ENCODE measurements at regions not wholly inside any gene's neighbourhood (a gene's known extent, or its start where the extent isn't known, plus 50 kb on each side); places are given as distances from the start of the nearest gene placed in this dataset.

GRCh38 chr16:49049644-49050043, 232.0 kb downstream of the CBLN1 start:
- intact Hi-C loops (cut with DNase I; ENCODE audit: low total_unique reads) = no loop called here
- Histone ChIP-seq H3K27me3 (no peaks in the 10 kb centered on the region), H3K4me1 (peaks cover 0 to 14% of the 10 kb centered on the region in 2 donors), H3K36me3 (no peaks in the 10 kb centered on the region), H3K9me3 (no peaks in the 10 kb centered on the region), H3K27ac (no peak overlapping the region), H3K4me3 (no peak overlapping the region)
- TF ChIP-seq POLR2A (IDR thresholded peaks at IDR 0.05) (no peak), CTCF (IDR thresholded peaks at IDR 0.05 in 4 of 5, conservative IDR thresholded peaks at IDR 0.05 in 1 of 5) (no peak)
- in situ Hi-C loops (cut with MboI; ENCODE audit: low sequenced_read_pairs in 4 of 4) = no loop called here
- DNase-seq (no peak), ATAC-seq (no peak)

GRCh38 chr16:49049191-49049590, 232.4 kb downstream of the CBLN1 start:
- intact Hi-C loops (cut with DNase I; ENCODE audit: low total_unique reads) (no loop called here), in situ Hi-C loops (cut with MboI; ENCODE audit: low sequenced_read_pairs in 4 of 4) (no loop called here)
- no peak for TF ChIP-seq CTCF (IDR thresholded peaks at IDR 0.05 in 4 of 5, conservative IDR thresholded peaks at IDR 0.05 in 1 of 5)
- TF ChIP-seq POLR2A (IDR thresholded peaks at IDR 0.05) = no peak
- Histone ChIP-seq H3K36me3 (no peaks in the 10 kb centered on the region), H3K4me3 (no peak overlapping the region), H3K9me3 (no peaks in the 10 kb centered on the region), H3K27me3 (no peaks in the 10 kb centered on the region), H3K4me1 (peaks cover 0 to 14% of the 10 kb centered on the region in 2 donors), H3K27ac (no peak overlapping the region)
- no peak for DNase-seq
- ATAC-seq = no peak

GRCh38 chr16:49048557-49048956, 233.1 kb downstream of the CBLN1 start:
- H3K27me3 ChIP-seq = no peaks in the 10 kb centered on the region
- no peak overlapping the region for H3K4me3 ChIP-seq
- intact Hi-C loops (cut with DNase I; ENCODE audit: low total_unique reads) (no loop called here), in situ Hi-C loops (cut with MboI; ENCODE audit: low sequenced_read_pairs in 4 of 4) (no loop called here)
- no peak for DNase-seq
- ATAC-seq = no peak
- H3K27ac ChIP-seq = no peak overlapping the region
- no peaks in the 10 kb centered on the region for H3K36me3 ChIP-seq
- H3K9me3 ChIP-seq = no peaks in the 10 kb centered on the region
- H3K4me1 ChIP-seq = peaks cover 0 to 8% of the 10 kb centered on the region in 2 donors
- no peak for TF ChIP-seq POLR2A (IDR thresholded peaks at IDR 0.05)
- TF ChIP-seq CTCF (IDR thresholded peaks at IDR 0.05 in 4 of 5, conservative IDR thresholded peaks at IDR 0.05 in 1 of 5) = no peak

GRCh38 chr16:49036126-49036525, 245.5 kb downstream of the CBLN1 start:
- TF ChIP-seq CTCF (IDR thresholded peaks at IDR 0.05 in 4 of 5, conservative IDR thresholded peaks at IDR 0.05 in 1 of 5) = no peak
- no peak for TF ChIP-seq POLR2A (IDR thresholded peaks at IDR 0.05)
- in situ Hi-C loops (cut with MboI; ENCODE audit: low sequenced_read_pairs in 4 of 4) (no loop called here), intact Hi-C loops (cut with DNase I; ENCODE audit: low total_unique reads) (no loop called here)
- no peaks in the 10 kb centered on the region for H3K36me3 ChIP-seq
- H3K9me3 ChIP-seq = no peaks in the 10 kb centered on the region
- H3K27me3 ChIP-seq = no peaks in the 10 kb centered on the region
- ATAC-seq (no peak), DNase-seq (no peak)
- no peak overlapping the region for H3K4me3 ChIP-seq
- H3K27ac ChIP-seq = no peak overlapping the region
- H3K4me1 ChIP-seq = no peaks in the 10 kb centered on the region

- no peak for ATAC-seq
- Histone ChIP-seq H3K4me3 (no peak overlapping the region), H3K36me3 (no peaks in the 10 kb centered on the region), H3K4me1 (no peaks in the 10 kb centered on the region), H3K9me3 (no peaks in the 10 kb centered on the region), H3K27ac (no peak overlapping the region), H3K27me3 (no peaks in the 10 kb centered on the region)
- intact Hi-C loops (cut with DNase I; ENCODE audit: low total_unique reads) (no loop called here), in situ Hi-C loops (cut with MboI; ENCODE audit: low sequenced_read_pairs in 4 of 4) (no loop called here)
- no peak for TF ChIP-seq POLR2A (IDR thresholded peaks at IDR 0.05)
- no peak for TF ChIP-seq CTCF (IDR thresholded peaks at IDR 0.05 in 4 of 5, conservative IDR thresholded peaks at IDR 0.05 in 1 of 5)
- no peak for DNase-seq
Measured at GRCh38 chr16:49027420-49027819, 254.2 kb downstream of the CBLN1 start.

All from gastrocnemius medialis (tissue), 4 donors.